H1 (cell line): ENCODE measurements at regions not wholly inside any gene's neighbourhood (a gene's known extent, or its start where the extent isn't known, plus 50 kb on each side); places are given as distances from the start of the nearest gene placed in this dataset.

Source experiments
- ATF2 ChIP-seq: IDR thresholded peaks from 2 replicates; pipeline ENCODE4 v1.6.1; 2012; ENCODE audit warnings: low read length, inconsistent platforms
- CTCF ChIP-seq, 3 experiments: IDR thresholded peaks; 1 replicate in 2 of 3; 2 replicates in 1 of 3; pipeline versions ENCODE4 v1.5.1 to v1.6.1; 2011; ENCODE audit warnings: low read length in 3 of 3, mild to moderate bottlenecking in 3 of 3, inconsistent platforms in 2 of 3, low read depth in 1 of 3, moderate library complexity in 1 of 3; ENCODE audit not compliant: insufficient read depth in 1 of 3; ENCODE audit errors: control extremely low read depth in 1 of 3
- HDAC2 ChIP-seq, 2 experiments: fragments of 300-600 bp in 1 of 2; sonication (generic) in 1 of 2; IDR thresholded peaks; 2 replicates each; pipeline ENCODE4 v1.6.1; 2011 to 2012; ENCODE audit warnings: low read depth in 2 of 2, low read length in 2 of 2, mild to moderate bottlenecking in 2 of 2, moderate library complexity in 2 of 2, borderline replicate concordance in 1 of 2, inconsistent platforms in 1 of 2
- POLR2A ChIP-seq, 2 experiments: IDR thresholded peaks; 1 replicate in 1 of 2; 2 replicates in 1 of 2; pipeline ENCODE4 v1.6.1; 2011; ENCODE audit warnings: low read depth in 2 of 2, low read length in 2 of 2, mild to moderate bottlenecking in 2 of 2; ENCODE audit errors: control extremely low read depth in 1 of 2
- POLR2AphosphoS5 ChIP-seq: IDR thresholded peaks from 2 replicates; pipeline ENCODE4 v1.6.1; 2011; ENCODE audit warnings: low read depth, low read length
- RNF2 ChIP-seq: fragments of 200-900, 300-1000 bp; sonication (generic); IDR thresholded peaks from 2 replicates; pipeline ENCODE4 v1.7.1; 2016; ENCODE audit warnings: borderline replicate concordance, low read depth, mild to moderate bottlenecking, antibody characterized with exemption, low read length; ENCODE audit not compliant: poor library complexity, severe bottlenecking; ENCODE audit errors: missing control alignments
- ZNF274 ChIP-seq: IDR thresholded peaks from 2 replicates; pipeline ENCODE4 v1.7.0; 2012; ENCODE audit warnings: low read length, borderline replicate concordance; ENCODE audit errors: extremely low read depth

GRCh38 chr2:230634146-230634545, 78.5 kb upstream of the CAB39 start:
- TF ChIP-seq CTCF (IDR thresholded peaks at IDR 0.05; ENCODE audit: control extremely low read depth in 1 of 3, insufficient read depth in 1 of 3, low read depth in 1 of 3, low read length in 3 of 3) (no peak), RNF2 (no peak), POLR2AphosphoS5 (no peak), POLR2A (IDR thresholded peaks at IDR 0.05; ENCODE audit: control extremely low read depth in 1 of 2, low read depth in 2 of 2, low read length in 2 of 2) (no peak), ATF2 (no peak), HDAC2 (IDR thresholded peaks at IDR 0.05; ENCODE audit: borderline replicate concordance in 1 of 2, low read depth in 2 of 2, low read length in 2 of 2) (no peak), ZNF274 (no peak)
